CD4-positive, alpha-beta T cell treated with Interleukin-21 for 1 hour (primary cell): ENCODE measurements at regions not wholly inside any gene's neighbourhood (a gene's known extent, or its start where the extent isn't known, plus 50 kb on each side); places are given as distances from the start of the nearest gene placed in this dataset.

Experiments
- DNase-seq: peaks from one replicate; pipeline ENCODE4 v3.0.0-alpha.2; 2020

DNA sequence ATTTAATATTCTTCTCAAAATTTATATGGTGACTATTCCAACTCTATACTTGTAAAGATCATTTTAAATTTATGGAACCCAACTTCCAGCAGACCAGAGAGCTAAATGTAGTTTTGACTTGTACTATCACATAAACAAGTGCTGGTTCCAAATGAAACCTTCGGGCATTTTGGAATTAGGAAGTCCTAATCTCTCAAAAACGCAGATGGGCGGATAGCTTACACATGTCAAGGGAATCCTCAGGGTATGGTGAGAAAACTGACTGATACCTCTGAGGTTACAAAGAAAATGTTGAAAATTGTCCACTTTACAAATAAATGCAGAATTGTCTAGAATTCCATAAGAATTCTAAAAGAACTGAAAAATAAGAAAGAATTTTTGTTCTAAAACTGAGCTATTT is 224.1 kb downstream of the SS18 start:
- no peak for DNase-seq

DNA sequence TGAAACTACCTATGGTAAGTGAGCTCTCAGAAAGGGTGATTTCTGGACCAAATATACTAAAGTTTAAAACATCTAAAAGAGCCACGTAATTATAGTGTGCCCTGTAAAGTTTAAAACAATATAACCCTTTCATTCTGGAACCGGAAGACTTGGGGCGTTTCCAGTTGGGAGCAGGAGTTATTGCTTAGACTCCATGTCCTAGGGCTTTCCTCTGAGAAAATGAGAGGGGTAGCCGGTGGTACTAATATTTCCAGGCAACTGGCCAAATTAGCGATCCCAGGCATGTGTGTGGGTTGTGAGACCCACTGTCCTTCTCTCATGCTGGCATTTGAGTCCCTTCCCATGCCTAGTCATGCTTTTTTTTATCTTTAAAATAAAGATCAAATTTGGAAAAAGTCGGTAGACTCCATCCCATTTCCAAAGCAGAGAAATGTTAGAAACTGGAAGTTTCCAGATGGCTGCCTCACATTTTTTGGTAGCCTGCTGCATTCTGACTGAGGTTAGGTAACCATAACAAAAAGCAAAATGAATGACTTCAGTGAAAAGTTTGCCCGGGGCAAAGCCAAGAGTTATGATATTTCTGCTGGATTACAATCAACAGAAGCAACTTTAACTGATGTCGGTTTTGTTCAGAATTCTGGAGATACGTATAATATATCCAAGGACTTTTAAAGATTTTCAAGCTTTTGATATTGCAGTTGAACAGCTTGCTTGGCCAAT is 227.4 kb downstream of the SS18 start:
- DNase-seq: no peak

- DNase-seq: no peak
Measured at GRCh38 chr18:25853691-25854433, 236.6 kb downstream of the SS18 start.

- no peak for DNase-seq
Measured at GRCh38 chr18:25843791-25844190, 246.6 kb downstream of the SS18 start.

- DNase-seq: no peak
Measured at GRCh38 chr18:25842665-25843064, 247.7 kb downstream of the SS18 start.

DNA sequence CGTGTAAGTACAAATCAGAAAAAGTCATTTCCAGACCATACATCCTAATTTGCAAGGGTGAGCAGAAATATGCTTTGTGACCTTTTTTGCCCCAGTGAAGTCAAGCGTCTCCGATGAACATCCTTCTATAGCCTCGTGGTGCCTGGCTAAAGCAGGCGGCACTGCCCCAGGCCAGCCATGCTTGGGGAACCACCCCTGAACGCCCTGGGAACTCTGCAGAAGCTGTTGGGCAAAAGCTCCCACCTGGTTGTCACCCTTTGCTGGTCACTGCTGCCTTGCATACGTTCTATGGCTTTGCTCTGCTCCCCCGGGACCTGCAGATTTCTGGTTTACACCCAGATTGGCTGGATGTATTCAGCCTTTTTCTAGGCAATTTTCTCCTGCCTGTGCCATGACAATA is 256.4 kb downstream of the SS18 start:
- no peak for DNase-seq

DNA sequence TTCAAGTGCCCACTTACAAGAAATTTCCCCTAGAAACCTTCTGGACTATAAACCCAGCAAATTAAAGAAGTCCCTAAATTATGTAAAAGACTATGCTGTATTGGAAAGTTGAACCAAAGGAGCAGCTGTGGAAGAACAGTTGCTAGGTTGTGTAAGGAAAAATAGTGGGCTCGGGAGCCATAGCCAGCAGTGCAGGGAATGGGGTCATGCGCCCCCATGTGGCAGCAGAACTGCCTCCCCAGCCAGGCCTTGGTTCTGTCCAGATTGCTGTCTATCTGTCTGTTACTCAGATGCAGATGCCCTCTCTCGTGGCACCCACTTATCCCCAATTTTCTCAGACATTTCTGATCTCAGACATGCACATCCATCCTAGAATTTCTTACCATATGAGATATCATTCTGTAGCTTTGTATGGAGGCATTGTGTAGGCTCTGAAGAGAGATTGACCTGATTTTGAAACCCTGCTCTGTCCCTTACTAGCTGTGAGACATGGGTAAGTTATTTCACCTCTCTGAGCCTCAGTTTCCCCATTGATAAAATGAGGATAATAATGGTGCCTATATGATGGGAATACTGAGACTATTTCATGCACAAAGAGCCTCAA is 258.3 kb downstream of the SS18 start:
- no peak for DNase-seq

DNA sequence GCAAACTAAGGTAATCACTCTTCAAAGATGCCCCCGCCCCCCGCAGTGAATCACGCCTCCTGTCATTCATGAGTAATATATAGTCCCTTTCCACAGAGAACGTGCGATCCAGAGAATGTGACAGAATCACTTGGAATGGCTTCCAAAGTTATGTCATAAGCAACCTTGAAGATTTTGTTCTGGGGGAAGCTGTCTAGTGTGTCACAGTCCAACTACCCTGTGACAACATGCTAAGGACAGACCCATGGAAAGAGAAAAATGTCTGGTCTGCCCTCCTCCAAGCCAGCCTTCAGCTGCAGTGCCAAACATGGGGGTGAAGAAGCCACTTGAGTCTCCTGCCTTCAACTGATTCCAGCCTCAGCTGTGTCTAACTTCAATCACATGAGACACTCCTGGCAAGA is 259.1 kb downstream of the SS18 start:
- no peak for DNase-seq

DNA sequence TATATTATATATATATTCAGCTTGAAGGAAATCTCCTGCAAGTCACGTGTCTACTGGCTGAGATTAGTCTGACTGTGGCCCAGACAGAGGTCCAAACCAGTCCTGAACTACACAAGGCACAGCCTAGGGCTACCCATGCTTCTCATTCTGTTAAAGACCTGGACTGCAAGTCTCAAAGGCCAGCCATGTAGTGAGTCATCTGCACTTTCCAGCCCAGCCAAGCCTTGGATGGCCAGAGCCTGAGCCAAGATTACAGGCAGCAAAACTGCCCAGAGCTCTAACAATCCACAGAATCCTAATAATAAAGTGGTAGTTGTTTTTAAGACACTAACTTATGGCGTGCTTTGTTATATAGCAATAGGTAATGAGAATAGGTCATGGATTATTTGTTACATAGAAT is 259.6 kb downstream of the SS18 start:
- DNase-seq: no peak

DNA sequence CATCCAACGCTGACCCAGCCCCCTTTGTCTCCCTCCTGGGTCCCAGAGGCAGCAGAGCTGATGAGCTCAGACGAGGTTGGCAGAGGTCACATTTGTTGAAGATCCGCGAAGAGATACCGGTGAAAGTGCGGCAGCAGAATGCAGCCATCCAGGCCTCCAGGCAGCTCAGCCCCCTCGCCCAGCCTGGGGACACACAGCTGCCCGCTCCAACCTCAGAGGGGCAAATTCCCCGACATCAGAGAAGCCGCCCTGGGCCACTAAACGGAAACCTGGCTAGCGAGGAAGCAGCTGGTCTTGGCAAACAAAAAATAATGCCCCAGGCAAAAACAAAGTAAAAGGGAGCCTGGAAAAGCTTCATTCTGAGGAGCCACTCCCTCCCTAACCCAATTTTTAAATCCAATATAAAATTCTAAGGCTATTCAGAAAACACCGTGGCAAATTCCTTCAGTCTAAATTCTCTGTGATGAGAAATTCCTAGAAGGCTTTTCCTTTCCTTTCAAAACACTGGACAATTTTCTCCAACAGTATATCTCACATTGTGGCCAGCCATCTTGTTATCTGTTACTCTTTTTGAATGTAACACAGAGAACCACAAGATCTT is 262.4 kb downstream of the SS18 start:
- DNase-seq: no peak

DNA sequence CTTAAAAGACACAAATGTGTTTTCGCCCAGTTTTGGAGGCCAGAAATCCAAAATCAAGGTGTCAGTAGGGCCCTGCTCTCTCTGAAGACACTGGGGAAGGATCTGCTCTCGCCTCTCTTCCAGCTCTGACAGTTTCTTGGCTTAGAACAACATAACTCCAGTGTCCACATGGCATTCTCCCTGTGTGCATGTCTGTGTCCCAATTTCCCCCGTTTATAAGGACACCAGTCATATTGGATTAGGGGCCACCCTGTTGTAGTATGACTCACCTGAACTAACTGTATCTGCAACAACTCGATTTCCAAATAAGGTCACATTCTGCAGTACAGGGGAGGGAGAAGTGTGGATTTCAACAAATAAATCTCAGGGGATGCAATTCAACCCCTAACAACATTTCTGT is 263.2 kb downstream of the SS18 start:
- DNase-seq: no peak

DNA sequence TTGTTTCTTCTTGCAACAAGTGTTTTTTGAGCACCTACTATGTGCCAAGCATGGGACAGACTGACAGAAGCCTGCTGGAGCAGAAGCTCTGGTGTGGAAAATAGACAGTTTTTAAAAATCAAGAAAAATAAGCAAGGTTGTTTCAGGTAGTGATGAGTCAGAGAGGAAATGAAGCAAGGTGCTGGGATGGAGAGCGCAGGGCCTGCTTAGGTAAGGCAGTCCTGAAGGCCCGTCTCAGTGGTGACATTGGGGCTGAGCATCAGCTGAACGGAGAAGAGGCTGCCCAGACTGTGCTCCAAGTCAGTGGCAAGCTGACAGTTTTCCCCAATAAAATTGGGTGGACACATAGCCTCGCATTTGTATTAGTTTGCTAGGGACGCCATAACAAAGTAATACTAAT is 263.6 kb downstream of the SS18 start:
- DNase-seq: no peak

DNA sequence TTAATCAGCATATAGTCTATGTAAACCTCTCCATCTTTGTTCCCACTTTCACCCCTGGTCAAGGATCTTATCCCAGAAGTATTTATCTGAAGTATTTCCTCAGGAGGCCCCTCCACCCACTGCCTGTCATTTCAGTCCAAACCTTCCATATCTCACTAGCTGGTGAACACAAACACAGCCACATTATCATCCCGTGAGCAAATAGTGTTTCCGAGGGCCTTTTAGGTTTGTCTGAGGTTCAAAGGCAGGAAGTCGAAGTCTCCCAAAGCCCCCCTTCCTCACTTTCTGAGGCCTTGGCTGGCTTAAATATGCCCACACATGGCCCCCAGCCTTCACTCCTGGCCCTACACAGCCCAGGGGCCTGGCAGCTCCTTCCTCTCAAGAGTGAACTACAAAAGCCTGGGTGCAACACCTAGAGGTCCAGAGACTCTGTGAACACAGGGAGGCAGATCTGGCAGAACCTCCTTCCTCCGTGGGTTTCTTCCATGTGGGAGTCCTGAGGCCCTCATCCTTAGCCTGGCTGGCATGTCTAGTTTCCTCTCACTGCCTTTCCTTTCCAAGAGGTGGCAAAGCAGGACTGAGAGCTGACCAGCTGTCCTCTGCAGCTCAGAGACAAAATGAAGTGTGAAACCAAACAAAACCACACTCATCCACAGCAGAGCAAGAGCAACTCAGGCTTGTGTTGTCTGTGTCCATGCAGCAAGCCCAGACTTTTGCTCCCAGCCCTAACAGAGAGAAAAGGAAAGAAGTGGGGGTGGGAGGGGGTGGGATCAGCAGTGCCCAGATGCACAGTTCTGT is 264.2 kb downstream of the SS18 start:
- DNase-seq: no peak

- no peak for DNase-seq
Measured at GRCh38 chr18:25825056-25825455, 265.4 kb downstream of the SS18 start.

- DNase-seq: no peak
Measured at GRCh38 chr18:25819746-25820363, 270.6 kb downstream of the SS18 start.

GRCh38 chr18:25818505-25818904 is 271.9 kb downstream of the SS18 start:
- no peak for DNase-seq

- no peak for DNase-seq
Measured at GRCh38 chr18:25817546-25818237, 272.7 kb downstream of the SS18 start.

GRCh38 chr18:25815659-25816058 is 274.8 kb downstream of the SS18 start:
- DNase-seq: no peak

GRCh38 chr18:25814841-25815458 is 275.5 kb downstream of the SS18 start:
- DNase-seq: no peak

- no peak for DNase-seq
Measured at GRCh38 chr18:25813110-25813509, 277.3 kb downstream of the SS18 start.

DNA sequence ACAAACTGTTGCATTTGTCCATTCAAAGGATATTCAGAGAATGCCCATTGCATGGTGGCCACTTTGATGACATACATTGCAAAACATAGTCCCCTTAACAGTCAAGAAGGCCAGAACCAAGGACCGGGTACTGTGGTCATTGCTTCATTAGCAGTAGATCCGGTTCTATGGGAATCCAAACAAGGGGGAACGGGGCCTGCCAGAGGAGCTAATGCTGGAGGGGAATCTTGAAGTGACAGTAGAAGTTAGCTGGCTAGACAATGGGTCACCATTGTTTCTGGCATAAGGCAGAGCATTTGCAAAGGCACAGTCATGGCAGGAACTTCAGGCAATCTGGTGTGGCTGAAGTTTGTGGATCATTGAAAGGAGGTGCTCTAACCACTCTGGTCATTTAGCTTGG is 279.7 kb downstream of the SS18 start:
- DNase-seq: no peak
